ENCODE measurements at regions not wholly inside any gene's neighbourhood (a gene's known extent, or its start where the extent isn't known, plus 50 kb on each side); places are given as distances from the start of the nearest gene placed in this dataset.

DNA sequence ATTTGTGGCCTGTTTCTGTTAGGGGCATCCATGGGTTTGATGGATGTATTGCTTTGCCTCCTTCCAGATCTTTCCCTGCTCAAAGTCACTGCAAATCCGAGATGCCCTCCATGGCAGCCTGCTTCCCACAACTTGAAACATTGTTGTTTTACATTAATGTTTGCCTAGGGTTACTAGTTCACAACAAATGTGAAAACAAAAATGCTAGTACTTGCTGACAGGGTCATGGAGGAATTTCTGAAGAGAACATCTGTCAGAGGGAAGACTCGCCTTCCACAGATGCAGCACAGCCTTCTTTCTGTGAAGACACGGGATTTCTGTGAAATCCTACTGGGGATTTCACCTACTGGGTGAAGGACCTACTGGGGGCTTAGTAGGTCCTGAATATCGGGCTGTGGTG, 260.0 kb upstream of the FN1 start:
- TF ChIP-seq THRB (CRISPR knock-in tag; conservative IDR thresholded peaks at IDR 0.05) (no peak), FOXJ3 (CRISPR knock-in tag; IDR thresholded peaks at IDR 0.05) (no peak), ZKSCAN1 (IDR thresholded peaks at IDR 0.05; ENCODE audit: low read depth, low read length) (no peak), ZNF277 (CRISPR knock-in tag; IDR thresholded peaks at IDR 0.05; ENCODE audit: borderline replicate concordance) (no peak)
